ENCODE measurements at regions not wholly inside any gene's neighbourhood (a gene's known extent, or its start where the extent isn't known, plus 50 kb on each side); places are given as distances from the start of the nearest gene placed in this dataset.

GRCh38 chr7:52843436-52843835 is 192.0 kb upstream of the POM121L12 start:
- Mint-ChIP-seq H3K4me3 (ENCODE audit: unreplicated experiment) (no peak overlapping the region), H3K4me1 (ENCODE audit: low read depth, unreplicated experiment) (no peaks in the 10 kb centered on the region), H3K27ac (ENCODE audit: unreplicated experiment) (no peak overlapping the region), H3K9me3 (ENCODE audit: unreplicated experiment) (peaks cover 1% of the 10 kb centered on the region), H3K36me3 (ENCODE audit: unreplicated experiment) (no peaks in the 10 kb centered on the region), H3K27me3 (ENCODE audit: unreplicated experiment) (peaks cover 2% of the 10 kb centered on the region)
- TF ChIP-seq, protein P1, sequence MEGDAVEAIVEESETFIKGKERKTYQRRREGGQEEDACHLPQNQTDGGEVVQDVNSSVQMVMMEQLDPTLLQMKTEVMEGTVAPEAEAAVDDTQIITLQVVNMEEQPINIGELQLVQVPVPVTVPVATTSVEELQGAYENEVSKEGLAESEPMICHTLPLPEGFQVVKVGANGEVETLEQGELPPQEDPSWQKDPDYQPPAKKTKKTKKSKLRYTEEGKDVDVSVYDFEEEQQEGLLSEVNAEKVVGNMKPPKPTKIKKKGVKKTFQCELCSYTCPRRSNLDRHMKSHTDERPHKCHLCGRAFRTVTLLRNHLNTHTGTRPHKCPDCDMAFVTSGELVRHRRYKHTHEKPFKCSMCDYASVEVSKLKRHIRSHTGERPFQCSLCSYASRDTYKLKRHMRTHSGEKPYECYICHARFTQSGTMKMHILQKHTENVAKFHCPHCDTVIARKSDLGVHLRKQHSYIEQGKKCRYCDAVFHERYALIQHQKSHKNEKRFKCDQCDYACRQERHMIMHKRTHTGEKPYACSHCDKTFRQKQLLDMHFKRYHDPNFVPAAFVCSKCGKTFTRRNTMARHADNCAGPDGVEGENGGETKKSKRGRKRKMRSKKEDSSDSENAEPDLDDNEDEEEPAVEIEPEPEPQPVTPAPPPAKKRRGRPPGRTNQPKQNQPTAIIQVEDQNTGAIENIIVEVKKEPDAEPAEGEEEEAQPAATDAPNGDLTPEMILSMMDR (IDR thresholded peaks at IDR 0.05; ENCODE audit: partially characterized antibody, unreplicated experiment) = no peak
- no peak for DNase-seq

- Mint-ChIP-seq H3K9me3 (ENCODE audit: unreplicated experiment) (peaks cover 1% of the 10 kb centered on the region), H3K4me1 (ENCODE audit: low read depth, unreplicated experiment) (no peaks in the 10 kb centered on the region), H3K27ac (ENCODE audit: unreplicated experiment) (no peak overlapping the region), H3K27me3 (ENCODE audit: unreplicated experiment) (peaks cover 2% of the 10 kb centered on the region), H3K36me3 (ENCODE audit: unreplicated experiment) (no peaks in the 10 kb centered on the region), H3K4me3 (ENCODE audit: unreplicated experiment) (no peak overlapping the region)
- DNase-seq = no peak
- TF ChIP-seq, protein P1 (IDR thresholded peaks at IDR 0.05; ENCODE audit: partially characterized antibody, unreplicated experiment) = no peak
Measured at GRCh38 chr7:52842202-52842900, 193.1 kb upstream of the POM121L12 start.

GRCh38 chr7:52838981-52839411 is 196.4 kb upstream of the POM121L12 start:
- Mint-ChIP-seq H3K4me3 (ENCODE audit: unreplicated experiment) (no peak overlapping the region), H3K9me3 (ENCODE audit: unreplicated experiment) (peaks cover 1% of the 10 kb centered on the region), H3K4me1 (ENCODE audit: low read depth, unreplicated experiment) (no peaks in the 10 kb centered on the region), H3K27me3 (ENCODE audit: unreplicated experiment) (peaks cover 2% of the 10 kb centered on the region), H3K36me3 (ENCODE audit: unreplicated experiment) (no peaks in the 10 kb centered on the region), H3K27ac (ENCODE audit: unreplicated experiment) (no peak overlapping the region)
- TF ChIP-seq, protein P1 (IDR thresholded peaks at IDR 0.05; ENCODE audit: partially characterized antibody, unreplicated experiment) = no peak
- no peak for DNase-seq

DNA sequence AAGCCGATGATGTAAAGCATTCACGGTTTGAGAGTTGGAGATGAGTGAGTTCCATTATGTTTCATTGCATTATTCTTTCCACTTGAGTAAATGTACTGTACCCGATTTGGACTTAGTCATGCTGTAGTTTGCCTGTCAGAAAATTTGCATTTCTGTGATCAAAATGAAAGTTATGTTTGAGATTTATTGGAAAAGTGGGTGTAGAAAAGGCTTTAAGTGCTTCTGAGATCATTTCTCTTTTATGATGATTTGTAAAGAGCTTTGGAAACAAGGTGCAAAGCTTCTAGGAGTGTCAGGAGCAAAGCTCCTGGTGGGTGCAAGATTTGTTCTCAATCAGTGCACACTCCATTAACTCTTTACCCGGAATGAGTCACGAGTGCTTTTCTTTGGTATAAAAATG is 204.1 kb upstream of the POM121L12 start:
- Mint-ChIP-seq H3K27me3 (ENCODE audit: unreplicated experiment) (no peaks in the 10 kb centered on the region), H3K4me3 (ENCODE audit: unreplicated experiment) (no peak overlapping the region), H3K9me3 (ENCODE audit: unreplicated experiment) (peaks cover 3% of the 10 kb centered on the region), H3K4me1 (ENCODE audit: low read depth, unreplicated experiment) (peaks cover 5% of the 10 kb centered on the region), H3K27ac (ENCODE audit: unreplicated experiment) (no peak overlapping the region), H3K36me3 (ENCODE audit: unreplicated experiment) (no peaks in the 10 kb centered on the region)
- TF ChIP-seq, protein P1 (IDR thresholded peaks at IDR 0.05; ENCODE audit: partially characterized antibody, unreplicated experiment) = no peak
- DNase-seq = no peak

DNA sequence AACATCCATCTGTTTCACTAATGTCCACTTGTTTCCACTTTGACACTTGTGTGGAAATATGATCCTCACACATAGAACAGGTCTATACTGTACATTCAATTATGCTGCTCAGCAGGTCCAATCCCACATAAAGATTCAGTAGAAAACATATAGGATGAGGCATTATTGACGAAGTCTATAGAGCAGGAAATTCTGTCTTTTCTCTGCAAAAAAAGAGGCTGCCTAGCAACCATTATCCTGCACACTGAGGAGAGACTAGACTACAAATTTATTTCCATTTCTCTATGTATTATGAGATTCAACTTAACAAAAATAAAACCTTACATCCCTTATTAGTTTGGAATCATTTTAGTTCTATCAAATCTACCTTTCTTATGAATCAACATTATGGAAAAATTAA is 204.6 kb upstream of the POM121L12 start:
- Mint-ChIP-seq H3K27me3 (ENCODE audit: unreplicated experiment) (no peaks in the 10 kb centered on the region), H3K27ac (ENCODE audit: unreplicated experiment) (no peak overlapping the region), H3K9me3 (ENCODE audit: unreplicated experiment) (peaks cover 3% of the 10 kb centered on the region), H3K36me3 (ENCODE audit: unreplicated experiment) (no peaks in the 10 kb centered on the region), H3K4me3 (ENCODE audit: unreplicated experiment) (no peak overlapping the region), H3K4me1 (ENCODE audit: low read depth, unreplicated experiment) (peaks cover 5% of the 10 kb centered on the region)
- no peak for DNase-seq
- TF ChIP-seq, protein P1 (IDR thresholded peaks at IDR 0.05; ENCODE audit: partially characterized antibody, unreplicated experiment) = no peak
